ENCODE measurements at regions not wholly inside any gene's neighbourhood (a gene's known extent, or its start where the extent isn't known, plus 50 kb on each side); places are given as distances from the start of the nearest gene placed in this dataset.
"Not testable (repeated sequence)": the region's sequence is repeated elsewhere in the genome, so short reads cannot be mapped to it uniquely, and the experiment has no call there.

DNA sequence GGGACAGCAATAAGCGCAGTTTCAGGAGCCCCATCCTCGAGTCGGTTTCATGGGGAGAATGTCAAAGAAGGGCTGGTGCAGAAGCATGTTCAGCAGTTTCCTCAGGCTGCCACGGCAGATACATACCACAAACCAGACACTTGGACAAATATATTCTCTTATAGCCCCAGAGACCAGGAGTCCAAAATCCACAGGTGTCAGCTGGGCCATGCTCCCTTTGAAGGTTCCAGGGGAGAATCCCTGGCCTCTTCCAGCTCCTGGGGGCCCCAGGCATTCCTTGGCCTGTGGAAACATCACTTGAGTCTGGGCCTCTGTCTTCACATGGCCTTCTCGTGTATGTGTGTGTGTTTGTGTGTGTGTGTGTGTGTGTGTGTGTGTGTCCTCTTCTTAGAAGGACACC lies 164.1 kb downstream of the UQCRFS1 start:
- DNase-seq = no peak

DNA sequence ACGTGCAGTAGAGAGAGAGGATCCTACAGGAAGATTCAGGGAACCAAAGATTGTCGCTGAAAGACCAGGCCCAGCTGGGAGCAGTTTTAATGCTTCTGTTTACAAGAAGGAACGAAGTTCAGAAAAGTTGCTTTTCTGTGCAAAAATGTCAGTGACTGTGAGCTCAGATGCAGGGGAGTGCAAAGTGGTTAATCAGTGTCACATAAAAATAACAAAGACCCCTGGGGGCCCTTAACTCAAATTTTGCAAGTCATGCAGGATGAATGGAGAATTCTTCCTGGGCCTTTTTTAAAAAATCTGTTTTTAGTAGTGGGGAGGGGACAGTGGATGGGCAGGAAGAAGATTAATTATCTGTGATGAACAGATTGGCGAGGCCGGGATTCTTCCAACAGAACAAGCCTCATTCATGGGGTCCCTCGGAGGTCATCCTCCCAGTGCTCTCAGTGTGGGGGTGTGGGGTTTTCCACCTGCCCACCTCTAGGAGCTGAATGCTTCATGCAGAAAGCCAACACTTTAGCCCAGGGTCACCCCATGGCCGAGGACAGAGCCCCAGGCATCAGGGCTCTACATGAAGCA lies 167.2 kb downstream of the UQCRFS1 start:
- DNase-seq = no peak

DNA sequence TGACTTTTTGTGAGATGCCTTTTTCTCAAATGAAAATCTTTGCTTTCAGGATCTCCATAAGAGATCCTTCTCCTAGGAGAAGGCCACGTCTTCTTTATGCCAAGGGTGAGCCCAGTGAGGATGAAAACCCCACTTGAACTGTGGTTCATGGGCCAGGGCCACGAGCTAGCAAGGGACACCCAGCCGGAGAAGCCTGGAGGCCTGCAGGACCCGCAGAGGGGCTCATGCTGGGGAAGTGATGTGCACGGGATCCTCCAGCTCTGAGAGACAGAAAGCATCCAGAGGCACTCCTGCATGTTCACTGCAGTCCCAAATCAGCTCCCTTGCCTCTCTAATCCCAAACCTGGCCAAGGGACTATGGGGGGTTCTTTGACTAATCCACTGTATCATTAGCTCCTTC lies 168.9 kb downstream of the UQCRFS1 start:
- DNase-seq = no peak

DNA sequence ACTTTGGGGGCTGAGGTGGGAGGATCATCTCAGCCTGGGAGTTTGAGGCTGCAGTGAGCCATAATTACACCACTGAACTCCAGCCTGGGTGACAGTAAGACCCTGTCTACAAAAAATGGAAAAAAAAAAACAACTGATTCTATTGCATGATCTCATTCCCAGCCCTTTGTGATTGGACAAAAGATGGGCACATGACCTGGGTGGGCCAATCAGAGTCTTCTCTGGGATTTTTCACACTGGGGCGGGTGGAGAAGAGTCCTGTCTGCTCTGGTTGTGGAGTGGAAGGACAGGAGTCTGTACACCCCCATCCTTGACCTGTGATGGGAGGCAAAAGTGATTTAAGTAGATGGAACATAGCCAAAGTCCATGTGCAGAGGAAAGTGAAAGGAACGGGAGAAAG lies 170.5 kb downstream of the UQCRFS1 start:
- DNase-seq = no peak

DNA sequence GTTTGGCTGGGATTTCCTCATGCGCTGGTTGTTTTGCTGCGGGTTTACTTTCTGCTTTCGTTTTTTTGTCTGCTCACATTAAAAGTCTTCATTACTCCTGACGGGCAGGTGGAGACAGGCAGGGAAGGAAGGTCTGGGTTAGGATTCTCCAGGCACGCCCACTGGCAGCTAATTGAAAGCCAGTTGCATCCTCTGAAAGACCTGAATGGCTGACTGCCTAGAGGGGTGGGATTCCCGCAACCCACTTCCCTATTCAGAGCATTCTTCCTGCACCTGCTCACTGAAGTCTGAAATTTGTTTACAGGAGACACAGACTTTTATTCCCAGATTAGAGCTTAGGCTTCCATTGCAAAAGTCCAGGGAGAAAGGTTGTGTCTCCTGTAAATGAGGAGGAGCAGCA lies 172.0 kb downstream of the UQCRFS1 start:
- DNase-seq = no peak

DNA sequence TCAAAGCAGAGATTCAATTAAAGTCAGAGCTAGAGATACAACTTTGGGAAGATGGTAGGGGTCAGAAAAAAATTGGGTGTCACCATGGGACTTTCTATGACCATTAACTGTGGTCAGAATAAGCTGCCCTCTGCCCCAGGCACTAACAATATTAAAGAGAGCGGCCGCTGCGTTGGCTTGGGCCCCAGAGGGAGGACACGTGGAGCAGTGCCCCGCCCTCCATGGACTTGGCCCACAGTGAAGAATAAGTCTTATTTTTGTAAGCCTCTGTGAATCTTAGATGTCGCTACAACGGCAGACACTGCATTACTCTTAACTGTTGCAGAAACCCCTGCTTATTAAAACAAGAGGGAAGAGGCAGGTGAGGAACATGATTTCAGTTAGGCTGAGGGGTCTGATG lies 172.7 kb downstream of the UQCRFS1 start:
- DNase-seq = no peak

DNA sequence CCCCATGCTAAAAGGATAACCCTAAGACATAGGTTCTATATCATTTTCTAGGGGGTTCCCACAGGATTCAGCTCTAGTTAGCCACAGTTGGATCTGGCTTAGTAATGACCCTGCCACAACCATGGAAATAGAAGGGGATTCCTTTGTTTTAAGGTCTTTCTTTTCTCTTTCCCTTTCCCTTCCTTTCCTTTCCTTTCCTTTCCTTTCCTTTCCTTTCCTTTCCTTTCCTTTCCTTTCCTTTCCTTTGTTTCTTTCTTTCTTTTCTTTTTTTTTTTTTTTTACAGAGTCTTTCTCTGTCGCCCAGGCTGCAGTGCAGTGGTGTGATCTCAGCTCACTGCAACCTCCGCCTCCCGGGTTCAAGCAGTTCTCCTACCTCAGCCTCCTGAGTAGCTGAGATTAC lies 173.9 kb downstream of the UQCRFS1 start:
- not testable (repeated sequence) for DNase-seq

DNA sequence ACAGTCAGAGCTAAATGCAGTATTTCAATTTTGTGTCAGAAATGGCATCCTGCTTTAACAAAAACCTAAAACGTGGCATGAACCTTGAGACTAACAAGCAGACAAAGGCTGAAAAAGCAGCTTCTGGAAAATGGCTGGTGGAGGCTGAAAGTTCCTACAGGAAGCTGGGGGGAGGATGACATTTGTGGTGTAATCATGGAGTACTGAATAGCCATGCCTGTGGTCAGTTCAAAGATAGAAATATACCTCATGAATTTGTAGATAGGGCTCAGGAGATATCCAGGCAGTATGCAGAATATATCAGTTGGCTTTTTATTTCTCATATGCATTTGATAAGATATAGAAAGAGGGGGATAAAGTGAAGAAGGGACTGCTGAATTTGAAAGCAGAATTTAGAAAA lies 181.7 kb downstream of the UQCRFS1 start:
- DNase-seq = peak; percentile 3

DNA sequence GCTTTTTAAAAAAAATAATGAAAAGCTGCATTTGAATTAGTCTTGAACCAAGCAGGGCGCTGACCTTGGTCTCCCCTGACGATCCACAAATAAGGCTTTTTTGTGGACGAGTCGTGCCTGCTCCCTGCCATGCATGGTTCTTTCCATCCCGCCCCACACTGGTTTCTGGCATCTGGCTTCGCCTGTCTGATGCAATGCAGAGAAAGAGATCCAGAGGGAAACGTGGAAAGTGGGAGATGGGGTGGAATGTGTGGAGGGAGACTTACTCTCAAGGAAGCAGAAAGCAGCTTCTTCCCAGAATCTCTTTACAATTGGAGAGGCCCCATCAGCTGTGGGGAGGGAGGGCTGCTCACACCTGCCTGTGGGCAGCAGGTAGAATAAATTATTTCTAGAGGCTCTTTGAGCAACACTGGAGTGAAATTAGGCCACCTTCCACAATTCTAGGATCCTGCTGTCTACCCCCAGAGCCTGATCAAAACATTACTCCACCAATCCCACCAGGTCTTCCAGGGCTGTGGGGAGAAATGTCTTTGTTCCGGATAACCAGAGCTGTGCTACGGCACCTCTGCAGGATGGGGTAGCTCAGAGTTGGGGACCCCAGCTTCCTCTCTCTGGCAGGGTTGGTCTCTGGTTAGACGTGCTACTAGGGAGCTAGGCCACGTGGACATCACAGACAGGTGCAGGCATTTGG lies 183.5 kb downstream of the UQCRFS1 start:
- DNase-seq = peak; percentile 45

DNA sequence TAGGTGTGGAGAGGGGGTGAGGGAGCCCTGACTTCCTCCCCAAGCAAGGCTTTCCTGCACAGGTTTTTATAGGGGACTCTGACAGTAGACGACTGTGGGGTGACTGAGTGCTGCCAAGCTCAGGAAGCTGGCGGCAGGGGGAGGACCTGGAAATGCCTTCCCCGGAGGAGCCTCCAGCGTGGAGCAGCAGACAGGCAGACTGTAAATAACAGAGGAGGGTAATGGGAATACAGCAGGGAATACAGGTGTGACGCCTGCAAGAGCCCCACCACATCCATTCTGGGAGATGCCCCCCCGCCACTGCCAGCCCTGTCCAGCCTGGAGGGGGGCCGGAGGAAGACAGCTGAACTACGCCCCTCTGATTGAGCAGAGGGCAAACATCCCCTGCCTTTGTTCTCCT lies 190.4 kb downstream of the UQCRFS1 start:
- no peak for DNase-seq

DNA sequence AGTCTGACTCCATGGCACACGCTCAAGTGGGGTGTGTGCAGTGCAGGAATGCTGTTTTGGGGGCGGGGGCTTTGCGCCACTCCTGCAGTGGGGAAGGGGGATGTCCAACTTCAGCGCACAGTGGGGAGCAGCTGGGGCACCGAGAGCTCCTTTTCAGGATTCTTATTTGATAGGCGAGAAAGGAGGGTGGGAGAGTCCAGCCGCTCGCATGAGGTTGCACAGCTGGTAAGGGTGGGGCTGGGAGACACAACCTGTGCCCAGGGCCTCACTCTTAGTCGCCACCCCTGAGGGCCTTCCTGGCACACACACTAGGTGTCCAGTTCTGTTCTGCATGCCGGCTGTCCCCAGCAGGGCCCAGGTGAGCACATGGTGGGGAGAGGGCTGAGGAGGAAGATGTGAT lies 190.8 kb downstream of the UQCRFS1 start:
- DNase-seq = no peak

DNA sequence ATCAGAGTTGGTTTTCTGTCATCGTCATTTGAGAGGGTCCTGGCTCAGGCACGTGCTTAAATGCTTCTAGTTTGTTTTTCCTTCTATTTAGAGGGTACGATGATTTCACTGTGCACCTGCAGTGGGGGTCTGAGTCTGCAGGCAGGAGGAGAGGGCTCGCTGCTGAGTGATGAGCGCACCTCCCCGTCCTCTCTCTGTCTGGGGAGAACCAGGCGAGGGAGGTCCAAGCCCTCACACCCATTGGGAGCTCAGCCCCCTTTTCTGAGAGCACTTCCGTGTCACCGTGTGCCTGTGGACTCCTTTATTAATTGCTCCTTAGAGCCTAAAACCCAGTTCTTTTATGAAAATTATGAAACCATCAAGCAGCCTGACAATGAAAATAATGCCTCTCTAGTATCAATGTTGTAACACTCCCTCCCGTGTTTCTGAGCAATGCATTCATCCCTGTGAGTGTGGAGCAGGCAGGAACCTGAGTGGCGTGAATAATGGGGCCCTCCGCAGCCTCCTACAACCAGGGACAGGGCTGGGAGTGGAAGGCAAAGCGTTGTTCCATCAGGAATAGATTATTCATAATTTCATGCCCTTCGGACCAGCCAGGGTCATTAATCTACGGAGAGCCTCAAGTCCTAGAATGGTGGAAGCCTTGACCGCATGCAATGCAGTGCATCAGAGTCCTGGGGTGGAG lies 191.6 kb downstream of the UQCRFS1 start:
- no peak for DNase-seq

DNA sequence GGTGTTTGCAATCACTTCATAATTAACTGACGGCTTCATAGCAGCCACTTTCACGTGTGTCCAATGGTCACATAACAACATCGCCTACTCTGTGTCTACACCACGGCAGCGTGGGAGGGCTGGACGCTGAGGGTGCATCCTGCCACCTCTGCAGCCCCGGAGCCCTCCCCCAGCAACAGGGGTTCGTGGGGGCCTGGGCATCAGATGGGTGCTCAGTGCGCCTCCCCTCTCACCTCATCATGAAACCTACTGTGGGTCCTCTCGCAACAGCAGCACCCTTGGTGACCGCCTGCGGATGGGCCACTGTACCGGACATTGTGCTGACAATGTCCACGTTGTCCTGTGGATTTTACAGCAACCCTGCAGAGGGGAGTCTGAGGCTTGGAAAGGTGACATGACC lies 193.5 kb downstream of the UQCRFS1 start:
- no peak for DNase-seq

DNA sequence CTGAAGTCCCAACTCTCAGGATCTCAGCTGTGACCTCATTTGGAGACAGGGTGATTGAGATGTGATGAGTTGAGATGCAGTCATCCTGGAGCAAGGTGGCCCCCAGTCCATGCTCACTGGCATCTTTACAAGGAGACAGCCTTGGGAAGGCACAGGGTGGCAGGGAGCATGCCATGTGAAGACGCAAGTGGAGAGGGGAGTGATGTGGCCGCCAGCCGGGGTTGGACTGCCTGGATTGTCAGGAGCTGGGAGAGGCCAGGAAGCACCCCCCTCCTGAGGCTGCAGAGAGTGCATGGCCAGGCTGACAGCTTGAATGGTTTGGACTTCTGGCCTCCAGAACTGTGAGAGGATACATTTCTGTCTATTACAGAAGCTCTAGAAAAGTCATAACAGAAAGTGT lies 194.4 kb downstream of the UQCRFS1 start:
- no peak for DNase-seq

DNA sequence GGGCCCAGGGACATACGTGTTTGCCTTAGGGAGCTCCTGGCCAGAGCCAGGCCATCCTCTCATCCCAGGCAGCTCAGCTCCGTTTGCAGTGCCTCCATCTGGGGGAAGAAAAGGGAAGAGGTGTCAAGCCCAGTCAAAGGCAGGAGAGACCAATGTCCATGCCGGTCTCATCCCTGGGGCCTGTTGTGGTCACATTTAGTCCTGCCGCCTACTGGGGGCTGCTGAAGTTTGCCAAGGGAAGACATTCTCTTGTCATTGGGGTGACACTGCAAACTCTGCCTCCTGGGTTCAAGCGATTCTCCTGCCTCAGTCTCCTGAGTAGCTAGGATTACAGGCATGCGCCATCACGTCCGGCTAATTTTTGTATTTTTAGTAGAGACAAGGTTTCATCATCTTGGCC lies 195.2 kb downstream of the UQCRFS1 start:
- no peak for DNase-seq

DNA sequence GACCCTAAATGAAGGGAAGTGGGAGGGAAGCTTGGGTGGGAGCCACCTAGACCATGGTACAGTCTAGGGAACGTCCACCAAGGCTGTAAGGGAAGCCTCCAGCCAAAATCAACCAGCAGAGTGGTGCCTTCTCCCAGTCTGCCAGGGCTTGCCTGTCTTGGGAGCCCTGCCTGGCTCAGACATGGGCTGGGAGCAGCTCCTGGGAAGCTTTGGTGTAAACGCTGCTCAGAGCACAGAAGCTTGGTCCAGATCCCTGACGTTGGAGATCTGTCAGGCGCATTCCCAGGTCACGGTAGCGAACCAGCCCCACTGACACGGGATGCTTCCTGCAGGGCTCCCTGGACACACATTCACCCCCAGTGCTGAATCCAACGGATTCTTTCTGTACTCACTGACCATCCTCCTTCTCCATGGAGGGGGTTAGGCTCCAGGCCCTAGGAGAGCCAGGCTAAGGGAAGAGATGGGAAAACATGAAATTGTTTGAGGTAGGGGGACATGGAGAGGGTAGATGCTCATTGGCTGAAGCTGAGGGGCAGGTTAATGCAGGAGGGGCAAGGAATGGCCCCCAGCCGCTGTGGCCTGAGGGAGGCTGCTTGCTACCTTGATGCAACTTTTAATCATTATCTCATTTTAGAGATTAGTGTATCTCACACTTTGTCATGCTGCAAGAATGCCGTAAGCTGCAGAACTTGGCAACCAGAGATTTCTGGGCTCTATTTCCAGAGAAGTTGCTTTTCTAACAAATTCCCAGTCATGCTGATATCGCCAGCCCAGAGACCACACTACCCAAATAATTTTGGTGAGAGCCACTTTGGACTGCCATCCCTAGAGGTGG lies 195.8 kb downstream of the UQCRFS1 start:
- DNase-seq = no peak

DNA sequence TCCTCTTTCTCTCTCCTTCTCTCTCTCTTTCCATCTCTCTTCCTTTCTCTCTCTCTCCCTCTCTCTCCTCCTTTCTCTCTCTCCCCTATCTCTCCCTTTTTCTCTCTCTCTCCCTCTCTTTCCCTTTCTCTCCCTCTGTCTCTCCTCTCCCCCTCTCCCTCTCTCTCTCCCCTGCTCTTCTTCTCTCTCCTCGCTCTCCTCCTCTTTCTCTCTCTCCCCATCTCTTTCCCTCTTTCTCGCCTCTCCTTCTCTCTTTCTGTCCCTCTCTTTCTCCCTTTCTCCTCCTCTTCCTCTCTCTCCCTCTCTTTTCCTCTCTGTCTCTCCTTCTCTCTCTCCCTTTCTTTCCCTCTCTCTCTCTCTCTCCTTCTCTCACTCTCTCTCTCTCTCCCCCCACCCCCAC lies 196.6 kb downstream of the UQCRFS1 start:
- no peak for DNase-seq

DNA sequence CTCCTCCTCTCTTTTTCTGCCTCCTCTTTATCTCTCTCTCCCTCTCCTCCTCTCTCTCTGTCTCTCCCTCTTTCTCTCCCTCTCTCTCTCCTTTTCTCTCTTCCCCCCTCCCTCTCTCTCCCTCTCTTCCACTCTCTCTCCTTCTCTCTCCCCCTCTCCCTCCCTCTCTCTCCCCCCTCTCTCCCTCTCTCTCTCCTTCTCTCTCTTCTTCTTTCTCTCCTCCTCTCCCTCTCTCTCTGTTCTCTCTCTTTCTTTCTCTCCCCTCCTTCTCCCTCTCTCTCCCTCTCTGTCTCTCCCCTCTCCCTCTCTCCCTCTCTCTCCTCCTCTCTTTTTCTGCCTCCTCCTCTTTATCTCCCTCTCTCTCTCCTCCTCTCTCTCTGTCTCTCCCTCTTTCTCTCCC lies 197.4 kb downstream of the UQCRFS1 start:
- DNase-seq = no peak

DNA sequence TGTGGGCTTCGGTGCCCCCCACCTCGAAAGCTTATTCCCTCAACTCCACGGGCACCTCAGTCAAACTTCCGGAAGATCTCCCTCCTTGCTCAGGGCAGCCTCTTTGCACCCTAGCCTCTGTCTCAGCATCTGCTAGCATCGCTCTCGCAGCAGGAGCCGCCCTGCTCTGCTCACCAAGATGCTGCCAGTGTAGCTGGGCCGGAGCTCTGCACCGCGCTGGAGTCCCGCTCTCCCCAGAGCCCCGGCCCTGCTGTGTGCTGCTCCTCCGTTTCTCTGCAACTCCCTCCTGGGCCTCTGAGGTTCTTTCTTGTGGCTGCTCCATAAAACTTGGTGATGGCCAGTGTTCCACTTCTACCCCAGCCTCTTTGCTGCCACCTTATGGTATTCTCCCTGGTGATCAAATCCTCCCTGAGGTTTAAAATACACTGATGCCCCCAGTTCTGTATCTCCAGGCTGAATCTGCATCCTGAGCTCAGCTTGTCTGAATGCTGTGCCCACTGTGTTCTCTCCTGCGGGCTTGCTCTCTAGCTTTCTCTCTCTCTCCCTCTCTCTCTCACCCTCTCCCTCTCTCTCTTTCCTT lies 198.0 kb downstream of the UQCRFS1 start:
- DNase-seq = peak; percentile 4

DNA sequence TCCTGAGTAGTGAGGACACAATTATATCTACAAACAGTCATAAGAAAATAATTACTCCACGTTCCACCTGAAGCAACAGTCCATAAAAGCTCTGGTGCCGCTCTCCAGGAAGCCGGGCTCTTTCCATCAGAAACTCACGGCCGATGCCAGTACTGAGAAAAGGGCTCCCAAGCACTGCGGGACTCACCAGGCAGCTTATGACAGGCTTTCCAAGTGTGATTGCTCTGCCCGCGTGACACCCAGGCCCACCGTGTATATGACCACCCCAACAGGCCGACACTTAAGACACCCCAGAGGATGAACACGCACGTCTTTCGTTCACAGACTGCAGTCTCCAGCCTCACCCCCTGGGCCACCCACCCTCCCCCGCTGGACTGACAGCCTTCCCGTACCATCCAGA lies 199.0 kb downstream of the UQCRFS1 start:
- DNase-seq = no peak

DNA sequence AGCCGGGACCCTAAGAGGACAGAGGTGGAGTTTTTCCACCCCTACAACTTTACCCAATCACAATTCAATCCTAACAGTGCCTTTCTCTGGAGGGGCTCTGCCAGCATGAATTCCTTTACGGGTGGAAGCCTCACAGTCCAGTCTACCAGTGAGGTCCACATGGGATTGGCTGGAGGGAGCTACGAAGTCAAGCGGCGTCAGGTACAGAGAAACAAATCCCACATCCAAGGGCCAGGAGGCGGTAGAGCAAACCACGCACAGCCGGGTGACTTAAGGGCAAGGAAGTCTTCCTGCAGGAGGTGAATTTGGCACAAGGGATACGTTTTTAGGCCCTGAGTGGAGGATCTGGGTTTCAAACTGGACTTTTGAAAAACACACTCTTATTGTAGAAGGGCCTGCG lies 199.6 kb downstream of the UQCRFS1 start:
- DNase-seq = no peak

DNA sequence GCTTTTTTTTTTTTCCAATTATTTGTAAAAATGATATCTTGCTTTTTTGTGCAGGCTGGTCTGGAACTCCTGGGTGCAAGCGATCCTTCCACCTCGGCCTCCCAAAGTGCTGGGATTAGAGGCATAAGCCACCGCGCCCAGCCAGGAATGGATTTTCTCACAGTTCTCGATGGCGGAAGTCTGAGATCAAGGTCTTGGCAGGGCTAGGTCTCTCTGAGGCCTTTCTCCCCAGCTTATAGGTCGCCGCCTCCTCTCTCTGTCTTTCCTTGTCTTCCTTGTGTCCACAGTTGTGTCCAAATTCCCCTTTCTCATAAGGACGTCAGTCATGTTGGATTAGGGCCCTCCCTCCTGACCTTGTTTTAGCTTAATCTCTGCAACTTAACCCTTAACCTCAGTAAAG lies 200.5 kb downstream of the UQCRFS1 start:
- DNase-seq = no peak

DNA sequence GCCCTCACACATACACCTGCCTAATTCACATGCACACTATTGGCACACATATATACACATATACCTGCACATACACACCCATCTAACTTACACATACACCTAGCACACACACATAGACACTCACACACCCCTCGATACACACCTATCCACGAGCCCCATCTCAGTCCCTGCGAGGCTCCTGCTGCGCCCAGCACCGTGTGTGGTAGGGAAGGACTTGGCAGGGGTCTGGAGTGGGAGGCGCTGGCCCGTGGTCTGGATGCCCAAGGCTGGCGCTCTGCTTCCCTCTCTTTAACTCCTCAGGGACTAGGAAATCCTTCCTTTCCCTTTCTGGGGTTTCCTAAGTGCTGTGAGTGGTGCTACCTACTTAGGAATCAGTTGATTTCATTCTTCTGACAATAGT lies 202.7 kb downstream of the UQCRFS1 start:
- DNase-seq = no peak
